ENCODE measurements at regions not wholly inside any gene's neighbourhood (a gene's known extent, or its start where the extent isn't known, plus 50 kb on each side); places are given as distances from the start of the nearest gene placed in this dataset.
"Not testable (repeated sequence)": the region's sequence is repeated elsewhere in the genome, so short reads cannot be mapped to it uniquely, and the experiment has no call there.

GRCh38 chr5:40220260-40220659, 459.5 kb upstream of the PTGER4 start:
- DNase-seq: no peak

- no peak for DNase-seq
These were observed 462.2 kb upstream of the PTGER4 start for GRCh38 chr5:40217553-40217952.

GRCh38 chr5:40210694-40211093, 469.0 kb upstream of the PTGER4 start:
- DNase-seq: no peak

DNA sequence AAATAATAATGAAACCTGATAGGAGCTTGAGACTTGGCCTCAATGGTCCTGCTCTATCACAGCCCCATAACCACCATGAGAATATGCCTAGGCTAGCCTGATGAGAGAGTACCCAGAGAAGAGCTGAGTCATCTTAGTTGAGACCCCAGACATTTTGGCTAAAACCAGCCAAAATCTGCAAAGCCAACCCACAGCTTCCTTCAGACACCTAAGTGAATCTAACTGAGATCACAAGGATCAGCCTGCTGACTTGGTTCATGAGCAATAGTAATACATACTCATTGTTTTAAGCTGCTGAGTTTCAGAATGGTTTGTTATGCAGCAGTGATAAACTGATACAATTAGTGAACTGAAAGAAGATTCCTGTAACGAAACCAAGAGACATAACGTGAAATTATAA, 473.7 kb upstream of the PTGER4 start:
- DNase-seq: no peak

GRCh38 chr5:40204144-40204543, 475.6 kb upstream of the PTGER4 start:
- no peak for DNase-seq

- no peak for DNase-seq
These were observed 476.8 kb upstream of the PTGER4 start for GRCh38 chr5:40202814-40203440.

DNA sequence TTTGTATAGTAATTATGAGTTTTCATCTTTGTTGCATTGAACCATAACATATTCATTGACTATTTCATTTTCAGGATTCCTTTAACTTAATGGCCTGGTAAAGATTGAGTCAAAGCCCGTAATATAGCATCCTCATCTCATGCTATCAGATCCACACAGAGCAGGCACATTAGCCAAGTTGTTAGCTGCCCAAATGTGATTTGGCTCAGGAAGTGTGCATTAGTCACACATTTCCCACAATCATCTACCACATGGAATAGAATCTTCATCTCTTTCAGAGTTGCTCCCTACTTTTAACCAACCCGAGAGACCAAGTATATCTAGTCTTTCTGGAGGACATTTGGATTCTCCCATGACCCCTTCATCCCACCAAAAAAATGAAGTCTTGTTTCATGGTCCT, 481.0 kb upstream of the PTGER4 start:
- no peak for DNase-seq

DNA sequence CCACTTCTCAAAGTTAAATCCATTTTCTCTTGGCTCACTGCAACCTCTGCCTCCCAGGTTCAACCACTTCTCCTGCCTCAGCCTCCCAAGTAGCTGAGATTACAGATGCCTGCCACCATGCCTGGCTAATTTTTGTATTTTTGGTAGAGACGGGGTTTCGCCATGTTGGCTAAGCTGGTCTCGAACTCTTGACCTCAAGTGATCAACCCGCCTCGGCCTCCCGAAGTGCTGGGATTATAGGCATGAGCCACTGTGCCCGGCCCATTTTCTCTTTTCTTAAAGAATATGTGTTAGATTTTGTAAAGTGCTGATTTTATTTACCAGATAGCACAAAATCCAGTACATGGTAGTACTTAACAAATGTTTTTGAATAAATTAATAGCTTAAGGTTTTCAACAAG, 484.1 kb upstream of the PTGER4 start:
- DNase-seq: not testable (repeated sequence)

GRCh38 chr5:40191150-40191549, 488.6 kb upstream of the PTGER4 start:
- DNase-seq: no peak

DNA sequence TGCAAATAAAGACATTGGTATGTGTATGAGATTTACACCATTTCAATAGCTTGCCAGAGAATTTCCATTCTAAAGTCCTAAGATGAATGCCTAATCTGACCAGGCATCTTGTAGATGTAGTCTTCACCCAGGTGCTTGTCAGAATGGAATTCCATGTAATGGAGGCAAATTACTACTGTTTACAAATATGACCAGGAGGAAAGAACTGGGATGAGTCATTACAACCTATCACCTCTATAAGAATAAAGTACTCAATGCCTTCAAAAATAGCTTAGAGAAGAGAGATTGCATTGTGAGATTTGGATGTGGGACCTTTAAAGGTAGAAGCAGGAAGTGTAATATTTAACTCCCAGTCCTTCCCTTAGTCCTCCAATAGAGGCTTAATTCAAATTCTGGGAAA, 507.0 kb upstream of the PTGER4 start:
- no peak for DNase-seq

GRCh38 chr5:40171971-40172370, 507.7 kb upstream of the PTGER4 start:
- no peak for DNase-seq

GRCh38 chr5:40167283-40167682, 512.4 kb upstream of the PTGER4 start:
- no peak for DNase-seq

GRCh38 chr5:40166802-40167201, 512.9 kb upstream of the PTGER4 start:
- no peak for DNase-seq

GRCh38 chr5:40165789-40166728, 513.7 kb upstream of the PTGER4 start:
- DNase-seq: no peak

DNA sequence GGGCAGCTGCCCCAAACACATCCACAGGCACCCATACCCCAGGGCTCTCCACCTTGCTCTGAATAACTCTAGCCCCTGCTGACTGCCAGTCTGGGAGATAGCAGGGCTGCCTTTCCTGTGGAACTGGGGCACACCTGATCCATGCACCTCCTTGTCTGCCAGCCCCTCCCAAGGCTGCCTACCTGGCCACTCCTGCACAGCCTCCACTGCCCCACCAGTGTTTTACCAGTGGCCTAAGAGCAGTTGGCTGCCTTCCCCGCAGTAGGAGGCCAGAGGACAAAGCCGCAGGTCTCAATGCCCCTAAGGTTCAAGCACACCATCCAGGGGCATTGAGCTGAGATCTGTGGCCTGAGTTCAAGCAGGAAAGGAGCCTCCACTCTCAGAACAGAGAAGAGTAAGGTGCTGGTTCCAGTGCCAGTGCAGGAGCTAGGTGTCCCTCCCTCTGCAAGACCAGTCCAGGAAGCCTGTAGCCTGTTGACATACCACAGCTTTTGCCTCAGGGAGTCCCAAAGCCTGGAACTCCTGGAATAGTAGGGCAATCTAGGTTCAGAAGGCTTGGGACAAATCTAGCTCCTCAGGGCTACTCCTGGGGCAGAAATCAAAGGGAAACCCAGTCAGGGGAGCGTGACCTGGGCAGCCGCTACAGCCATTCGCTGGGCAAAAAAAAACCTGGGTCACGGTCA, 514.5 kb upstream of the PTGER4 start:
- DNase-seq: no peak

DNA sequence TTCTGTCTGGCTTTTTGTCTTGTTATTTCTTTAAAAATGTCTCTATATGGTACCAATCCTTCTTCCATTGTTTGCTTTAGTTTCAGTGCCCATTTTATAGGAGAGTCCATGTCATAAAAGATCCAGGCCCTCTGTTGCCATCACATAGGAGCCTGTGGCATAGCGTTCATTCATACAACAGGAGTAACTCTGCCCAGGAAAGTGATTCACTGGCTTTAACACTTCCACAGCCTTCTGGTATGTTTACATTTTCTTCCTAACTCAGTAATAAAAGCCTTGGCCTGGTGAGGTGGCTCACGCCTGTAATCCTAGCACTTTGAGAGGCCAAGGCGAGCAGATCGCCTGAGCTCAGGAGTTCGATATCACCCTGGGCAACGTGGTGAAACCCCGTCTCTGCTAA, 519.3 kb upstream of the PTGER4 start:
- no peak for DNase-seq

DNA sequence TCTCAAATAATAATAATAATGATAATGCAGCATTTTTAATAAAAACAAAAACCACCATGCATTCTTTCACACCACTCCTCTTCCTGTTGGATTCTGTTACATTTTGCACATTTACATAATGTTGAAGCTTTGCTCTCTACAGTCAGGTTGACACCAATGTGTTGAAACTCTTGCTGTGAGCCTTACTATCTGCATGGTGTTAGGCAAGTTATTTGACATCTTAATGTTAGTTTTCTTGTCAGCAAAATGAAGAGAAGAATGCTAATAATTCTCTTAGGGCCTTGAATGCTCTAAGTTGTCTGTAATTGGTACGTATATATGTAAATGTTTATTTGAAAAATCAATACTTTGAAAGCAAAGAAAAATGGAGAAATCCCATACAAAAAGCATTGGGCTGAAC, 525.5 kb upstream of the PTGER4 start:
- no peak for DNase-seq

GRCh38 chr5:40150896-40151295, 528.8 kb upstream of the PTGER4 start:
- no peak for DNase-seq

DNA sequence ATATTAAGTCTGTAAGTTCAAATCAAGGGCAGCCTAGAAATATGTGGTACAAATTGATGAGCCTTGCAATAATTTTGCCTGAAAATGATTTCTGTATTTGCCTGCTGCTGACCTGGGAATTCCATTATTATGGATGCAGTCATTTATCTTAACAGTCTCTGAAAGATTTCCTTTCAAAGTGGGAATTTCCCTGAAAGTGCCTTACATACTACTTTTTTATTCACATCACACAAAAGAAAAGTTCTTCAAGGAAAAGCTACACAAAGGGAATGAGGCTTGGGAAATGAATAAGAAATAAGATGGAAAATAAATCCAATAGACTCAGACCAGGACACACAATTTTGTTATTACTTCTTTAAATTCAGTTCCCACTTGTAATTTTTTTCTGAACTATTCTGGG, 537.8 kb upstream of the PTGER4 start:
- DNase-seq: no peak

DNA sequence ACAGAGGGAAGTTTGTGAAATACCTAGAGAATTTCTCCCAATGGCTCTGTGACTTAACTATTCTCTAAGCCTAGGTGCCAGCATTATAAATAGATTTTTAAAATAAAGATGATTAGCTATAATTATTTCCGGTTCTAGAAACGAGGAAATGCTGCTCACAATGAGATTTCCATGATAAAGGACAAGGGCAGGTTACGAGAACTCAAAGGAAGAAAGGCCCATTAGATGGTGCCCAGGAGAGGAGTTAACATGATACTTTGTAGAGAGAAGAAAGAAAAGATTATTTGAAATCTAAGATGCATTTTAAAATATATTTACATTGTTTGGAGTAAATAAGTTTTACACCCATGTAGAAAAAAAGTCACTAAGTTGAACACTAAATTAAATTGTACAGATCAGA, 538.3 kb upstream of the PTGER4 start:
- no peak for DNase-seq

- no peak for DNase-seq
These were observed 542.5 kb upstream of the PTGER4 start for GRCh38 chr5:40137223-40137622.

- no peak for DNase-seq
These were observed 544.7 kb upstream of the PTGER4 start for GRCh38 chr5:40134883-40135520.

DNA sequence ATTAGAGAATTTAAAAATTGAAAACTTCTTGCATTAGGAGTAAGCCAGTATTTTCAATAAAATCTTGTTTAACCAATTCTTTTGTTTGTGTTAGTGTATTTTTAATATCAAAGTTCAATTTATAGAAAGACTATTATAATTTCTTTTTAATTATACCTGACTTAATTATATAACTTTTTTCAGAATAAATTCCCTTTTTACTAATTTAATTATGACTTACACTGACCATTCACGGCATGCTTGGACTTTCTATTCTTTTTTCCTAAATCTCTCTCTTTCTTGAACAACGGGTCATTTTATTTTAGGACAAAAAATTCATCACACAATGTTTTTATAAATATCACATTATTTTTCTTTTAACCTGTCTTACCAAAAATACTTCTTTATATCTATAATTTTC, 555.3 kb upstream of the PTGER4 start:
- no peak for DNase-seq

Measured in midbrain (tissue), 1 donor.